ACC112 (cell line): ENCODE measurements at regions not wholly inside any gene's neighbourhood (a gene's known extent, or its start where the extent isn't known, plus 50 kb on each side); places are given as distances from the start of the nearest gene placed in this dataset.
"Not testable (repeated sequence)": the region's sequence is repeated elsewhere in the genome, so short reads cannot be mapped to it uniquely, and the experiment has no call there.

Experiments used
- H2AFZ ChIP-seq: fragments of 200-600 bp; sonication (generic); one replicate; pipeline ENCODE4 v1.6.0; 2017; ENCODE audit warnings: antibody characterized with exemption, low read length; ENCODE audit not compliant: unreplicated experiment
- H3K27ac ChIP-seq: fragments of 200-600 bp; sonication (generic); 2 replicates; pipeline ENCODE4 v1.5.1; 2014; ENCODE audit warnings: low read depth, mild to moderate bottlenecking, antibody characterized with exemption, low read length, moderate library complexity
- H3K27me3 ChIP-seq: fragments of 200-600 bp; sonication (generic); 2 replicates; pipeline ENCODE4 v1.6.1; 2014; ENCODE audit warnings: mild to moderate bottlenecking, antibody characterized with exemption, low read length, moderate library complexity, mixed read lengths; ENCODE audit not compliant: insufficient read depth
- H3K36me3 ChIP-seq: fragments of 200-600 bp; sonication (generic); 2 replicates; pipeline ENCODE4 v1.6.1; 2016; ENCODE audit warnings: mild to moderate bottlenecking, antibody characterized with exemption, low read length, moderate library complexity, mixed read lengths; ENCODE audit not compliant: insufficient read depth
- H3K4me1 ChIP-seq: fragments of 200-600 bp; sonication (generic); one replicate; pipeline ENCODE4 v1.6.1; 2016; ENCODE audit warnings: low read length, mixed read lengths; ENCODE audit not compliant: insufficient read depth, unreplicated experiment, control insufficient read depth
- H3K4me3 ChIP-seq: fragments of 200-600 bp; sonication (generic); 2 replicates; pipeline ENCODE4 v1.5.1; 2014; ENCODE audit warnings: mild to moderate bottlenecking, low read depth, low read length
- H3K79me2 ChIP-seq: fragments of 200-600 bp; sonication (generic); one replicate; pipeline ENCODE4 v1.6.0; 2016; ENCODE audit warnings: low read length; ENCODE audit not compliant: control insufficient read depth, unreplicated experiment, insufficient read depth

DNA sequence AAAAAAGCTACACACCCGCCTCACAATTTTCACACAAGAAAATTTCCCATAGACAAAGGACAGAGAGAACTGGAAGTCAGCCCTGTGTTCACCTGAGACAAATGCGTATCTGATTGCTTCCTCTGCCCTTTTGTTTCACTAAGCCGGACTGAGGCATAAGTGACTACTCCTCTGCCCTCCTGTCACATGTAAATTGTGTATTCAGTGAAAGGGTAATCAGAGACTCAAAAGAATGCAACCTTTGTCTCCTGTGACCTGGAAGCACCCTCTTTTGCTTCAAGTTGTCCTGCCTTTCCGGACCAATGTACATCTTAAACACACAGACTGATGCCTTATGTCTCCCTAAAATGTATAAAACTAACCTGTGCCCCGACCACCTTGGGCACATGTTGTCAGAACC, 483.8 kb upstream of the EYS start:
- H3K79me2 ChIP-seq, result no peaks in the 10 kb centered on the region
- no peak overlapping the region for H2AFZ ChIP-seq
- no peak overlapping the region for H3K27ac ChIP-seq
- H3K36me3 ChIP-seq, result no peaks in the 10 kb centered on the region
- no peaks in the 10 kb centered on the region for H3K27me3 ChIP-seq
- H3K4me3 ChIP-seq, result no peak overlapping the region
- no peaks in the 10 kb centered on the region for H3K4me1 ChIP-seq

DNA sequence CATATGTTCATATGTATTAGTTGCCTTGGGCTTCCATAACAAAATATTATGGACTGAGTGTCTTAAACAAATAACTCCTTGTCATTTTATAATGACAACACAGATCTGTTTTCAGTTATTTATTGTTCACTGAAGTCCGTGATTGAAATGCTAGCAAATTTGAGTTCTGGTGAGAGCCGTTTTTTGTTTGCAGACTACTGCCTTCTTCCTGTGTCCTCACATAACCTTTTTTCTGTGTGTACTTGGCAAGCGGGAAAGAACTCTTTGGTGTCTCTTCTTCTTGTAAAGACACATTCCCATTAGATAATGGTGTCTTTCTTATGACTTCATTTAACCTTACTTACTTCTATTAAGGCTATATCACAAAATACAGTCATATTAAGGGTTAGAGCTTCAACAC, 482.9 kb upstream of the EYS start:
- no peaks in the 10 kb centered on the region for H3K79me2 ChIP-seq
- no peaks in the 10 kb centered on the region for H3K27me3 ChIP-seq
- no peaks in the 10 kb centered on the region for H3K4me1 ChIP-seq
- H3K27ac ChIP-seq, result no peak overlapping the region
- no peaks in the 10 kb centered on the region for H3K36me3 ChIP-seq
- H3K4me3 ChIP-seq, result no peak overlapping the region
- H2AFZ ChIP-seq, result no peak overlapping the region

DNA sequence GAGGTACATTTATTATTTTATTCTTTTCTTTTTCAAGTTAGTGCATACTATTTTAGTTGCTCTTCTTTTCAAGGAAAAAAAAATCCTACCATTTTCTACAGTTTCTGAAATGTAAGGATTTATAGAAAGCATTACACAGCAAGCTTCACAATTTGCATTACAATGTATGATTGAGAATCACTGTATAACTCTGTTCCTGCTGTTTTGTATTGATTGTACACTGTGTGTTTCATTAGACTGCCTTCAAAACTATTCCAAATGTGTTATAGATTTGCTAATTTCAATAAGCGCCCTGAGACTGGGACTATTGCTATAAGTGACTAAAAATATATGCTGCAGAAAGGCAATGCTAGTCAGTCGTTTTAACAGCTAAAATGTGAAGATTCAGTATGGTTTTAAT, 479.7 kb upstream of the EYS start:
- Histone ChIP-seq H3K27ac (no peak overlapping the region), H2AFZ (no peak overlapping the region), H3K27me3 (no peaks in the 10 kb centered on the region), H3K79me2 (no peaks in the 10 kb centered on the region), H3K4me1 (no peaks in the 10 kb centered on the region), H3K36me3 (no peaks in the 10 kb centered on the region), H3K4me3 (no peak overlapping the region)

DNA sequence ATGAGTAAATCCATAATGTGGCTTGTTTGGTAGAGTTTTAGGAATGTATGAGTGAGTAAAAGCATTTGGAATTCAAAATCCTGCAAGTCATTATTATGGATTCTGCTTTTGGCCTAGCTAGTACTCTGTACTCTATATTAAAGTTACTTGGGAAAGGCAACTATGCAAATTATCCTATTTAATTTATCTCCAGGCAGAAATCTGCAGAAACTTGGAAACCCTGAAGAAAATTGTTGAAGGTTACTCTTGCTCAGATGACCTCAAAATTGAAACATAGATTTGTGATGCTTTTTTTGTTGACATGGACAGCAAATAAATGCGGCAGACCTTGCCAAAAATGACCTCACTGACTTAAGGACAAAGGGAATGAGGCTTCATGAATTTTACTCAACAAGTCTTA, 477.1 kb upstream of the EYS start:
- H3K36me3 ChIP-seq, result no peaks in the 10 kb centered on the region
- no peak overlapping the region for H2AFZ ChIP-seq

DNA sequence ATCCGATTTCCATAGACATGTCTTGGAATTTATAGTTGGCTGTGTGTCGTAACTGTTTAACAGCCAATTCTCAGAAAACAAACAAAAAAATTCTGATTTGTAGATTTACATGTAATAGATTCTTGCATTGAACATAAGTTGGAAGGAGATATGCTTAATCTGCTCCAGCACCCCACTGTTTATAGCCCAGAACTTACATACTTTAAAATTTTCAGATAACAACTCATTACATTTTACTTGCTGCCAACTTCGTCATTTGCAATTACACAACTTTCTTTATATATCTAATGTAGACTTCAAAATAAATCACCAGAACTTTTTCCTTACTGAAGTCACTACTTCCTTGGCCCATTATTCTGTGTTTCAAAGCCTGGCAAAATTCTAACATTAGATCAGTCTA, 472.3 kb upstream of the EYS start:
- H3K27ac ChIP-seq, result no peak overlapping the region
- no peaks in the 10 kb centered on the region for H3K4me1 ChIP-seq
- H2AFZ ChIP-seq, result no peak overlapping the region

More for the DNA sequence above, 477.1 kb upstream of the EYS start:
- H3K4me3 ChIP-seq, result no peak overlapping the region
- H3K4me1 ChIP-seq, result no peaks in the 10 kb centered on the region
- no peaks in the 10 kb centered on the region for H3K27me3 ChIP-seq
- no peaks in the 10 kb centered on the region for H3K79me2 ChIP-seq
- H3K27ac ChIP-seq, result no peak overlapping the region

DNA sequence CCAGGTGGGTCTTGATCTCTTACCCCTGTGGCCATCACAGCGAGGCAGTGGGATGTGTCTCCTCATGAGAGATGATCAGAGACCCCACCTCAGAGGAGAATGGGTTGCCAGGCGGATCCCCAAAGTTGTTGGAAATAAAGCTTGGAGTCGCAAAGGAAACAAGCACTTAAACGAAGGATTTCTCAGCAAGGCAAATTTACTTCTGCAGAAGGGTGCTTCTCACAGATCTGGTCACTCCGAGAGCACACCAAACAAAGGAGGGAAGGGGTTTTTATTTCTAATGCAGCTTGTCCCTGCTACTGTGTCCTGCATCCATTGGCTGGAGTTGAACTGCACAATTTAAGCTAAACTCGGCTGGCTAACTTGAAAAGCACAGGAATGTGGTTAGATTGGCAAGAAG, 466.6 kb upstream of the EYS start:
- H3K79me2 ChIP-seq, result no peaks in the 10 kb centered on the region
- no peak overlapping the region for H2AFZ ChIP-seq
- H3K27ac ChIP-seq, result no peak overlapping the region
- no peaks in the 10 kb centered on the region for H3K27me3 ChIP-seq
- no peaks in the 10 kb centered on the region for H3K4me1 ChIP-seq
- H3K36me3 ChIP-seq, result no peaks in the 10 kb centered on the region
- H3K4me3 ChIP-seq, result no peak overlapping the region

More for the DNA sequence above, 472.3 kb upstream of the EYS start:
- no peaks in the 10 kb centered on the region for H3K79me2 ChIP-seq
- H3K4me3 ChIP-seq, result no peak overlapping the region
- no peaks in the 10 kb centered on the region for H3K36me3 ChIP-seq
- H3K27me3 ChIP-seq, result no peaks in the 10 kb centered on the region

DNA sequence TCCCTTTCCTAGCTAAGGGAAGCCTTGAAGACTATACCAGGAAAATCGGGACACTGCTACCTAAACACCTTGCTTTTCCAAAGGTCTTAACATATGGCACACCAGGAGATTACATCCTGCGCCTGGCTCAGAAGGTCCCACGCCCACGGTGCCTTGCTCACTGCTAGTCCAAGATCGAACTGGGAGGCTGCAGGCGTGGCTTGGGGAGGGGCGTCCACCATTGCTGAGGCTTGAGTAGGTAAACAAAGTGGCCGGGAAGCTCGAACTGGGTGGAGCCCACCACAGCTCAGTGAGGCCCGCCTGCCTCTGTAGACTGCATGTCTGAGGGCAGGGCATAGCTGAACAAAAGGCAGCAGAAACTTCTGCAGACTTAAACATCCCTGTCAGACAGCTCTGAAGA, 459.7 kb upstream of the EYS start:
- not testable (repeated sequence) for H3K79me2 ChIP-seq, H3K27me3 ChIP-seq, H3K27ac ChIP-seq, H3K36me3 ChIP-seq, H3K4me3 ChIP-seq, H3K4me1 ChIP-seq, H2AFZ ChIP-seq

DNA sequence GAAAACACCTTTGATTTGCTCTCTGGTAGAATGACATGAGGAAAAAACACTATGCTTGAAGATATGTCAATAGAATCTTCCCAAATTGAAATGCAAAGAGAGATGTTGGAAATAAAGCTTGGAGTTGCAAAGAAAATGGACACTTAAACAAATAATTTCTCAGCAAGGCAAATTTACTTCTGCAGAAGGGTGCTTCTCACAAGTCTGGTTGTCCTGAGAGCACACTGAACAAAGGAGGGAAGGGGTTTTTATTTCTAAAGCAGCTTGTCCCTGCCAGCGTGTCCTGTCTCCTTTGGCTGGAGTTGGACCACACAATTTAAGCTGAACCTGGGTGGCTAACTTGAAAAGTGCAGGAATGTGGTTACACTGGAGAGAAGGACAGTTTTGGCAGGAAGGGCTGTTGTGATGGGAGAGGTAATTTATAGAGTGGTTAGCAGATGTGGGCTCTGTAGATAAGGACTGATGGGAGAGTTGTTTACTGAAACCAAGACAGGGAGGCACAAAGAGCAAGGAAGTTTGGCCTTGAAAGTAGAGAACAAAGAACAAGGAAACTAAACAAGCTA, 454.6 kb upstream of the EYS start:
- Histone ChIP-seq H3K36me3 (no peaks in the 10 kb centered on the region), H3K27me3 (no peaks in the 10 kb centered on the region), H3K27ac (no peak overlapping the region)

DNA sequence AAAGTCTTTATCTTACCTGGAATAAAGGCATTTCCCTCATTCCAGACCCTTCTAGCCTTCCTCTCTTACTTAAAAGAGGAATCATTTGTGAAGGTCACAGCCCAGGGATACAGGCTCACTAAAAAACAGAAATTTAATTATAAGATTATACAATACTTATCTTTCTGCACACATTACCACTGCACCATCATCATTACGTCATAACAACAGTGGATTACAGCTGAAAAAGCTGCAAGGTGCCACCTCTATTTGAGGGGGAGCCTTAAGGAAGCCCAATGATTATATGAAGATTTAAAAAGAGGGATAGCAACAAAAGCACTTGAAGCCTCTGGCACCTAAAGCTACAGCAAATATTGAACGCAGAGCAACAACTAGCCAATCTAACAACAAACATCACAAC, 452.9 kb upstream of the EYS start:
- H3K4me1 ChIP-seq, result no peaks in the 10 kb centered on the region
- H3K79me2 ChIP-seq, result no peaks in the 10 kb centered on the region
- no peaks in the 10 kb centered on the region for H3K27me3 ChIP-seq
- no peak overlapping the region for H3K4me3 ChIP-seq
- no peak overlapping the region for H3K27ac ChIP-seq
- H3K36me3 ChIP-seq, result no peaks in the 10 kb centered on the region
- H2AFZ ChIP-seq, result no peak overlapping the region

More for the DNA sequence above, 454.6 kb upstream of the EYS start:
- Histone ChIP-seq H3K4me1 (no peaks in the 10 kb centered on the region), H3K79me2 (no peaks in the 10 kb centered on the region), H3K4me3 (no peak overlapping the region), H2AFZ (no peak overlapping the region)

DNA sequence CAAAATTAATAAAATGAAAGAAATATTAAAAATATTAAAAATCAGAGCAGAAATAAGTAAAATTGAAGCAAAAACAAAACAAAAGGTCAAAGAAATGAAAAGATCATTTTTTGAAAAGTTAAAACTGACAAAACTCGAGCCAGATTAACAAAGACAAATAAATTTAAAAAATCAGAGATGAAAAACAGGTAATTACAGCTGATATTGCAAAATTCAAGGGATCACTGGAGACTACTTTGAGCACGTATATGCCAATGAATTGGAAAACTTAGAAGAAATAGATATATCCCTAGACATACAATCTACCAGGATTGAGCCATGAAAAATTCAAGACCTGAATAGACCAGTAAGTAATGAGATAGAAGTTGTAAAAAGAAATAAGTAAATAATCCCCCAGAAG, 446.2 kb upstream of the EYS start:
- H3K79me2 ChIP-seq, result no peaks in the 10 kb centered on the region
- no peaks in the 10 kb centered on the region for H3K27me3 ChIP-seq
- no peak overlapping the region for H3K27ac ChIP-seq
- no peak overlapping the region for H2AFZ ChIP-seq
- H3K4me1 ChIP-seq, result no peaks in the 10 kb centered on the region
- H3K36me3 ChIP-seq, result no peaks in the 10 kb centered on the region
- H3K4me3 ChIP-seq, result no peak overlapping the region

DNA sequence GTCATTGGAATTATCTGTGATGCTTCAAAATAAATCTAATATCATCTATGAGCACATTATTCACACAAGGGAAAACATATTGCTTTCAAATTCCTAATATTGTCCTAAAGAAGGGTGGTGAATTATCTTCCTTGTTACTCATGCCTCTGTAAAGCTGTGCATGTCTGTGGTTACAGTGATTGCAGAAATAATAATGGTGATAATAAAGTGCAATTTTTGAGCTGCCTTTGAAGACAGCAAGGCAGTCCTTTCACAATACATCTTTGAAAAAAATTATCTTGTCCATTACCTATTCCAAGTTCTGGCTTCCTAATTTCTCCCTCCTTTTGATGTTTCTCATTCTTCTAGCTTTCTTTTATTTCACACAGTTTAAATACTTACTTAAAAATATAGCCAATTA, 442.1 kb upstream of the EYS start:
- Histone ChIP-seq H3K27ac (no peak overlapping the region), H3K36me3 (no peaks in the 10 kb centered on the region), H2AFZ (no peak overlapping the region), H3K4me1 (no peaks in the 10 kb centered on the region), H3K27me3 (no peaks in the 10 kb centered on the region), H3K4me3 (no peak overlapping the region), H3K79me2 (no peaks in the 10 kb centered on the region)
